Hepatic stellate cell (primary cell): ENCODE measurements at regions not wholly inside any gene's neighbourhood (a gene's known extent, or its start where the extent isn't known, plus 50 kb on each side); places are given as distances from the start of the nearest gene placed in this dataset.
"Not testable (repeated sequence)": the region's sequence is repeated elsewhere in the genome, so short reads cannot be mapped to it uniquely, and the experiment has no call there.

ENCODE experiments used
- DNase-seq: peaks from one replicate; pipeline ENCODE4 v3.0.0; 2011; ENCODE audit warnings: low spot score

- no peak for DNase-seq
Measured at GRCh38 chr3:28950614-28951013, 330.3 kb upstream of the RBMS3 start.

GRCh38 chr3:28951772-28952556, 328.9 kb upstream of the RBMS3 start:
- DNase-seq = no peak

GRCh38 chr3:28958656-28959055, 322.2 kb upstream of the RBMS3 start:
- DNase-seq = no peak

- DNase-seq = no peak
Measured at GRCh38 chr3:28971156-28971555, 309.7 kb upstream of the RBMS3 start.

GRCh38 chr3:28972921-28973320, 307.9 kb upstream of the RBMS3 start:
- no peak for DNase-seq

- DNase-seq = no peak
Measured at GRCh38 chr3:28973609-28974008, 307.3 kb upstream of the RBMS3 start.

GRCh38 chr3:28978092-28978491, 302.8 kb upstream of the RBMS3 start:
- DNase-seq = no peak

- DNase-seq = no peak
Measured at GRCh38 chr3:28980131-28980530, 300.7 kb upstream of the RBMS3 start.

- no peak for DNase-seq
Measured at GRCh38 chr3:28980631-28981030, 300.2 kb upstream of the RBMS3 start.

- DNase-seq = no peak
Measured at GRCh38 chr3:28982906-28983305, 298.0 kb upstream of the RBMS3 start.

GRCh38 chr3:28986922-28987321, 293.9 kb upstream of the RBMS3 start:
- no peak for DNase-seq

- no peak for DNase-seq
Measured at GRCh38 chr3:28989646-28990089, 291.2 kb upstream of the RBMS3 start.

GRCh38 chr3:28994161-28994905, 286.5 kb upstream of the RBMS3 start:
- no peak for DNase-seq

GRCh38 chr3:29004885-29005599, 275.8 kb upstream of the RBMS3 start:
- DNase-seq = no peak

GRCh38 chr3:29005862-29006261, 275.0 kb upstream of the RBMS3 start:
- no peak for DNase-seq

- DNase-seq = no peak
Measured at GRCh38 chr3:29011441-29011840, 269.4 kb upstream of the RBMS3 start.

- no peak for DNase-seq
Measured at GRCh38 chr3:29011966-29012365, 268.9 kb upstream of the RBMS3 start.

GRCh38 chr3:29022976-29023375, 257.9 kb upstream of the RBMS3 start:
- no peak for DNase-seq

- DNase-seq = no peak
Measured at GRCh38 chr3:29026286-29026685, 254.6 kb upstream of the RBMS3 start.

- no peak for DNase-seq
Measured at GRCh38 chr3:29026959-29027358, 253.9 kb upstream of the RBMS3 start.

- DNase-seq = not testable (repeated sequence)
Measured at GRCh38 chr3:29031175-29031574, 249.7 kb upstream of the RBMS3 start.

GRCh38 chr3:29033511-29033910, 247.4 kb upstream of the RBMS3 start:
- no peak for DNase-seq

GRCh38 chr3:29050155-29050554, 230.7 kb upstream of the RBMS3 start:
- DNase-seq = no peak
